Pulmonary artery endothelial cell (primary cell): ENCODE measurements at regions not wholly inside any gene's neighbourhood (a gene's known extent, or its start where the extent isn't known, plus 50 kb on each side); places are given as distances from the start of the nearest gene placed in this dataset.

Experiments
- DNase-seq: peaks from one replicate; pipeline ENCODE4 v3.0.0-alpha.2; 2011; ENCODE audit warnings: low read depth, low spot score

DNA sequence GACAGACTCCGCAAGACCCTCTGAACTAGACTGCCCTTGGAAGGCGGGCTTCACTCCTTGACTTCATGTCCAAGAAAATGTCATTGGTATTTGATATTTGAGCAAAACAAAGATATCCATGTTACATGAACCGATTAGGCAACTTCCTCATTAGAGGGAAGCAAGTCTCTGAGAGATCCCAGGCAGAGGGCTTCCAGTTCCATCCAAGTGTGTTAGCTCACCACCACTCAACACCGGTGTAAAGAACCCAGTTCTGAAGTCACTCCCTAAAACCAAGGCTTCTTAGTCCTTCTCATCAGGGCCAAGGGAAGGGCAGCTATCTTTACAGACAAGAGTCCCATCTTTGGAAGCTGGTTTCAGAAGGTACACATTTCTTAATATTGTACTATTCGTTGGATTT lies 87.2 kb upstream of the CDKN3 start:
- DNase-seq: no peak

DNA sequence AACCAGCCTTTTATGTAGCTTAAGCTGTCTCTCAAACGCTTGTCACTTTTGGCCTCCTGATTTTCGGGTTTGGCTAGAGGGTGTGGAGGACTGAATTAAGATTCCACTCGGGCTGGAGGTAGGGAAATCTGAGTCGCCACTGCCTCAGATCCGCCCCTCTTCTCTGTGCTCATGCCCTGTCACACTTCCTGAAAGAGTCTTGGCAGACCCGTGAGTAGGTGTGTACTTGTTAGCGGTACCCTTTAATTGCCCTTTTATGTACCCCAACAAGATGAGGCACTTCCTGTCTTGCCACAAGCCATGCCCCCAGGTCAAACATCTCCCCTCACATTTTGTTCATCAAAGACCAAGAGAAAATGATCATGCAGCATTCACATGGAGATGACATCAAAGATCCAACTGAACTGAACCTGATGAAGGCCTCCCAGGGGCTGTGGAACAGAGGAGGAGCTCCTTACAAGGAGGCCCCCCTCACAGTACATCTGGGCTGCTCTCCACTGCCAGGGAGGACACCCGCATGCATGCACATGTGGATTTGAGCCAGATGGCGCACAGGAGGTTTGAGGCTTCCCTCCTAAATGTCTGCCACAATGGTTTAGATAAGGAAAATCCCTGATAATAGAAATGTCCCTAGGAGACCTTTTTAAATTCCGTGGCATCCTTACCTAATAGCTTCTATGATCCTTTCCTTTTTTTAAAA lies 86.5 kb upstream of the CDKN3 start:
- DNase-seq: no peak

DNA sequence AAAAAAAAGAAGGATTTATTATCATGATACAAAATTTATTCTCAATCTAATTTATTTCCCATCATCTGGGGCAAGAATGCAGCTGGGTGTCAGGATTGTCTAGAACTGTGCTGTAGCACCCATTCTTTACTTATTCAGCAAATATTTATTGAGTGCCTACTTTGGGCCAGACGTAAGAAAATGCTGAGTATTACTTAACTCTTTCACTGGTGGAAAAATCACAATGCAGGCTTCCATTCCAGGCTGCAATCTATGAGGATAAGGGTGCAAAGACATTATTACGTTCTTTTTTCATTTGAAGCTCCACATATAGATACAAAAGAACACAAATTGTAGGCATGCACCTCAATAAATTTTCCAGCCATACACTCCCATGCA lies 86.0 kb upstream of the CDKN3 start:
- no peak for DNase-seq

DNA sequence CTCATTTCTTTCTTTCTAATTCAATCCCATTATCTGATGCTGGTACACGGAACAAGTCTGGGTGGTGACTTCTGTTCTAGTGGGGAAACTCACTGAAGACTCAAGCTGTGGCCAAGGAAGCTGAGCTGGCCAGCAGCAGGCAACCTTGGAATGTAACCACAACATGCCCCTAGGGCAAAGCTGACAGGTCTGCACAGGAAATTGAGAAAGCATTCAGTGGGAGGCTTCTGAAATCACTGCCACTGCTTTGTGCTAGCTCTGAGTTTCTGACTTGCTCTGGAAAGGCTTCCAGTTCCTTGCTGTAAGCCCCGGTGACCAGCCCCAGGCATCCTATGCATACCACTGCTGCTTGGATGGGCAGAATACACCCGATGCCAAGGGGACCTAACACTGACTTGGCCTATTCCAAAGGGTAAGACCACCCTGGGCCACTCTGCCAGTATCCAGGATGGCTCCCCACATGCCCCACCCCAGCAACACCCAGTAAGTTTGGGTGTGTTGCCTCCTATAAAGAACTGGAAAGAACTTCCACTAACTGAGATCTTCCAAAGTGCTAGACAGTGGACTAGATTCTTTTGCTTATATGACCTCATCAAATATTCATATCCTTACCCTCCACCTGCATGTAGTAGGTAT lies 84.5 kb upstream of the CDKN3 start:
- peak; percentile 85 for DNase-seq

DNA sequence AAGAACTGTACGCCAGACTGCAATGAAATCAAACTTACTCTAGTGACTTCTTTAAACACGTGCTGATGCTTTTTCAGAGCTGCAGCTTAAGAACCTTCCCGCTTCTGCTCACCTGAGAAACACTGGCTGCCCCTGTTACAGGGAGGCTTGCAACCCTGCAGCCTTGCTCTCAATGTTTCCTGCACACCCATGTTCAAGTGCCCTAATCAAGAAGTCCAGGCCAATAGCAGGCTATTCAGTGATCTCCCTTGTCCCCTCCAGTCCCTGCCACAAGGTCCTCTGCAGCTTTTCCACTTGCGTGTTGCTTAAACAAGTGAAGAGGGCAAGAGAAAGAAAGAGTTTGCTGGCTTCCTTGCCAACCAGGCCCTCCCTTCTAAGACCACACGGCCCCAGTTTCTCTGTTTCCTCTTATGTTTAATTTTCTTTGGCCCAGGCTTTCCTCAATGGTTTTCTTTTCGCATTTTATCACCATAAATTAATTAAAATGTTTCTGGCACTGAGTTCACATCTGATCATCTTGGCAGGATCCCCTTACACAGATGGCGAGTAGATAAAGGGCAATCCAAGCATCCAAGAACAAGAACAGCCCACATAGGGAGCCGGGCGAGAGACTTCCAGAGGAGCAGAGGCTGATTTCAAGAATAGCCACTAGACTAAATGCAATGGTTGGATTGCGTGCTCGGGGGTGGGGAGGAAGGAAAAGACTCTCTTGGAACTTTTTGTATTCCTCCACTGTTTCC lies 82.3 kb upstream of the CDKN3 start:
- no peak for DNase-seq

DNA sequence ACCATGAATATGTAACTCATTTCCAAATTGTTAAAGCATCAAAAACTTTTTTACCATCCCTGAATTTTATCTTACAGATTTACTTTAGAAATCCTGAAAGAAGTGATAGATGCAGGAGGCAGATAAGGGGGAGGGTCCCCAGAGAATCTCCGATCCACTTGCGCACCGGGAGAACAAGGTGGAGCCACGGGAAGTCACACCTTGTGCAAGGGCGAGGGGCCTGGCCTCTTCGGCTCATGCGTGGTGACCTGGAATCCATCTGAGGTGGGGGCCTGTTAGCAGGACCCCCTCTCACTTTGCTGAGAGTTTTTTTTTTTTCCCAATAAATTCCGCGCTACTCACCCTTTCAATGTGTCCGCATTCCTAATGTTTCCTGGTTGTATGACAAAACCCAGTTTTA lies 80.2 kb upstream of the CDKN3 start:
- DNase-seq: no peak

DNA sequence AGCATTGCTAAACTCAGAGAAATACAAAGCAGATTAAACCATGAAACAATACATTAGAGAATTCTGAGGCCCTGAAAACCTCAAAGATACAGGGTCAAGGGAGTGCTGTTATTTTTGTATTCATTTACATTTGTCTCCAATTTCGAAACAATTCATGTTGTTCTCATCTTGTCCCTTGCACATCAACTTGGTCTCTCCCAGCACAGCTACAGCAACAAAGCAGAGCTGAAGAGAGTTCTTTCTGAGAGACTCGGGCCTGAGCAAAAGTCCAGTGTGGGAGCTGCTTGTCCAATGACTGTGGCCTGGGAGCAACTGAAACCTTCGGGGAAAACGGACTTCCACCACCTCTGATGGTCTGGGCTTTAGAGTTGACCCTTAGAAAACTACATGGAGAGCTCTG lies 79.4 kb upstream of the CDKN3 start:
- DNase-seq: no peak

DNA sequence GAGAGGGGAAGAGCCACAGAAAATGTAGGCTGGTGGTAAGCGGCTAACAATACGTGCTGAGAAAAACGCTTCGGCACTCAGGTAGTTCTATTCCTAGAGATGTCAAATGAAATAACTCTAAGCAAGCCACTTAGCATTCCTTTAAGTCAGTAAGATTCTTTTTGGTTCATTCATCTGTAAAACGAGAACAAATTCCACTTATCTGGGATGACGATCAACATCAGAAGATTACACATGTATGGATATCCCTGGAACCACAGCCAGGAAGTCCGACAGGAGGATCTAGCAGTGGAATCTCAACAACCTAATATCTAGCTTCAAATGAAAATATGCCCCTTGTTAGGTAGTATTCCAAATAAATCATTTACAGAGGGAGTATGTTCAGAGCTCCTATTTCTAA lies 74.6 kb upstream of the CDKN3 start:
- DNase-seq: no peak

DNA sequence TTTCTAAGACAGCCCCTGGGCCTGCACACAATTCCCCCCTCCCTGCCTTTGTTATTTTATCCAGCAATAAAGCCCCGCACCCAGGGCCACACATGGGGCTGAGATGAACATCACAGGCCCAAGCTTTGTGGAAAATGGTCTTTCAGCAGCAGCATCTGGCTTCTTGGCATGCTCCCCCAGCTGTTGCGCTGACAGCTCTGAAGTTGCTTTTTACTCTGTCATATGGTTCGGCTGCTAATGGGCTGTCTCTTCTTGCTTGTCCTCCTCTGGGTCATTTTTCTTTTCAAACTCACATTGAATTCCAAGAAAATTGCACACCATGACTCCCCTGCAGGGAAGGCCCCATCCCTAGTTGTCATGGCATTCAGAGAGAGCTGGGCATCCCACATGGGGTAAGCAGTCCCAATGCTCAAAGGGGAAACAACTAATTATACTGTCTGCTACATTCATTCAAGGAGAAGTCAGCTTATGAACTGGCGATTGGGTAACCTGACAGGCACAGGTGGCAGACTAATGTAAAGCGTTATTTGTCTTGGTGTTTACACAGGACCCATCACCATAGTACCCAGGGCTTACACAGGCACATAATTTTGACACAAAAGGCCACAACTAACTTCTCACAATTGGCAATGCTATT lies 74.0 kb upstream of the CDKN3 start:
- no peak for DNase-seq

DNA sequence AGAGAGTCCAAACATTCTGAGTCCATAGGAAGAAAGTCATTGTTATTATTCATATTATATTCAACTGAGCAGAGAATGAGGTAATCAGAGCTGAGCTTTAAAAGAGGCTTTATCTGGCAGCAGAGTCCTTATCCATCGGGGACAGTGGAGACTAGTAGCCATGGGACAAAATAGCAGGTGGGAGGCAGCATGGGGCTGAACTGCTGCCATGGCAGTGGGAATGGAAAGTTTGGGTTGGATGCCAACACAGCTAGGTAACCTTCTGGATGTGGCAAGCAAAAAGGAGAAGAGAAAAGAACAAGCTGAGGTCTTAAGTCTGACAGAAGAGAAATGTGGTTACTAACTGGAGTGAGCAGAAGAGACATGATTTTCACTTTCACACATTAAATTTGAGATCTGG lies 71.0 kb upstream of the CDKN3 start:
- no peak for DNase-seq

DNA sequence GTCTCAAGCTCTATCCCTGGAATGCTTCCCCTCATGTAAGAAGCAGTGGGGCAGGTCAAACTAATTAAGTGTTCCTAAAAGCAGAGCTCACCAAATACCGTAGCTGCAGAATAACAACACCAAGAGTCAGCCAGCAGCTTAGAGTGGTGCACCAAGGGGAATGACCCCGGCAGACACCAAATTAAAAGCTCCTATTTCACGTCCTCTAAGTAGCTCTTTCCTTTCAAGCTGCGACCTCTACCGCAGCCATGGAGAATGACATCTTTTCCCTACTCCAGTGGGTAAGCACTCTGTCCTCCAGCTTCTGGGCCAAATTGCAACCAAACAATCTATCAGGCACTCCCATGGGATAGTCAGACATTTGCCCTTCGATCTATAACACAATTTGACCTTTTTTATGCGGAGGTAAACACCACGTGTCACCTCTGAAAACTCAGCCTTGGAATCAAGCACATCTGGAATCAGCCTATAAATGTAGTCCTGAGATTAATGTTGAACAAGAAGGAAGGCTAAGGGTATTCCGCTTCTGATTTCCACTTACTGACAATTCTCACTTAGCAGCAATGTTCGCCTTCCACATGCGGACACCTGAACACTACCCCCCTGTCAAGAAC lies 67.6 kb upstream of the CDKN3 start:
- peak; percentile 30 for DNase-seq

DNA sequence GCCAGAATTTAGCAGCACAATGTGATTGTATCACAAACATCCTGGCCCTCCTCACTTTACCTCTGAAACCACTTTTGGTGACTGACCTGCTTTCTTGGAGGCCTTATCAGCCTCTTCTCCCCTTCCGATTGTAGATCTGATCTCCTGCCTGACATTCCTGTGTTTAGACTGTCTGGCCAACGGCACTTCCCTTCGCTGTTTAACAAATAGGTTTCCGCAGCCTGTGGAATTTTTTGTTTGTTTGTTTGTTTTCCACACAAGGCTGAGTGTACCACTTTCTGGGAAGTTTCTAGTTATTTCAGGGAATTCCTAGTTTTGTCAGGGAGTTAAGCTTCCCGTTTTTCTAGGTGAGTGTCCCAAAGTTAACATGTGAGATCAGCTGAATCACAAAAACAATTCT lies 65.9 kb upstream of the CDKN3 start:
- DNase-seq: peak; percentile 77

DNA sequence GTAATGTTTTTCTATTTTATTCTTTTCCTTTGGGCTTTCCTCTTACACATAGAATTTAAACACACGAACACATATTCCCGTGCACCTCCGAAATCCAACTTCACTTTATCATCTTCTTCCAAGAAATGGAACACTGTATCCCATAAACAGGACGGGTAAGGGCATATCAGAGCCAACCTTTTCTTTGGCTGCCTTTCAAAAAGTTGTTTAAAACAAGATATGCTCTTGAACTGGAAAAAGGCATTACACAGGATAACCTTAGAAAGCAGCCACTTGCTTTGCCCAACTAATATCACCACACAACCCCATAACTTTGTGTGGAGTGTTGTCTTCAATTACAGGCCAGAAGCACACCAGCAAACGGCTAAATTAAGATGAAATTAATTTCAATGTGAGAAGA lies 65.3 kb upstream of the CDKN3 start:
- DNase-seq: peak; percentile 48

DNA sequence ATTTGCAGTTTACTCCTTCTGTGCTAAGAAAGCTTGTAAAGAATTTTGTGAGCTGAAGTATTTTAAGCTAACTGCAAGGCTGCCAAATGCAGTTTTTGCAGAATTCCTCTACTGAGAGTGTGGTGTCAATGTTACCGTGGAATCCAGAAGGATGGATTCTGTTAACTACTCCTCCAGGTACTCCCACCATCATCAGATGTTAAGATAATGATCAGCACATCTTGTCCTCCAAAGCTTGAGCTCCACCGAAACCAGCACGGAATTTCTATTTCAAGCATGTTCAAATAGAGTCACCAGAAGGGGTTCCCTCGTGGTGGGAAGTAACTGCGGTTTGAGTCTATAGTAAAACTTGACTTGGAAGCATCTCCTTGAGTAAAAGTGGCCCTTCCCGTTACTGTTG lies 64.3 kb upstream of the CDKN3 start:
- no peak for DNase-seq

DNA sequence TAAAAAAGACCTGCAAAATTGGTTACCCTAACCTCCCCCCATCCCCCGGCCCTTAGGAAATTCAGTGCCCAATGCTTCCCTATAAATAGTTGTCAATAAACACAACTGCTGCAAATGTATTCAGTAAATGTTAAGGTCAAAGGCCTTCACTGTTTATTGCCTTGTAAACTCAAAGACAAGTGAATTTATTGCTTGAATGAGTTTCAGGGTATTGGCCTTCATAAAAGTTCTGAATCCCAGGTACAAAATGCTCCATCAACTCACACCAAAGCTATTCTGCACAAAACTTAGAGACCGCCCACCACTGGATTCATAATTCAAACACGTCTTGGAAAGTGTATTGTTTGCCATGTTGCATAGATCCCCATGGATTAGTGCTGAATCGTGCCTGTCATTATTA lies 63.3 kb upstream of the CDKN3 start:
- no peak for DNase-seq

DNA sequence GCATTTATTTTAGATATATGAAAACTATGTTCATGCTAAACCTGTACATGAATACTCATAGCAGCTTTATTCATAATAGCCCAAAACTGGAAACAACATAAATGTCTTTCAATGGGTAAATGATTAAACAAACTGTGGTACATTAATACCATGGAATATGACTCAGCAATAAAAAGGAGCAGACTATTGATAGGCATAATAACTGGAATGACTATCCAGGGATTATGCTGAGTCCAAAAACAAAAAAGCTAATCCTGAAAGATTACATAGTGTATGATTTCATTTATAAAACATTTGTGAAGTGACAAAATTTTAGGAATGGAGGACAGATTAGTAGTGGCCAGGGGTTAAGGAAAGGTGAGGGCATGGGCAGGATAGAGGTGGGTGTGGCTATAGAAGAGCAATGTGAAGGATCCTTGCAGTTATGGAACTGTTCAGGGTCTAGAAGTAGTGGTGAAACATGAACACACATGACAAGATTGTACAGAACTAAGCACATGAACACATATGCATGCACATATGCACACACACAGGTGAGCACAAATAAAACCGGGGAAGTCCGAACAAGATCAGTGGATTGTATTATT lies 61.1 kb upstream of the CDKN3 start:
- DNase-seq: no peak

DNA sequence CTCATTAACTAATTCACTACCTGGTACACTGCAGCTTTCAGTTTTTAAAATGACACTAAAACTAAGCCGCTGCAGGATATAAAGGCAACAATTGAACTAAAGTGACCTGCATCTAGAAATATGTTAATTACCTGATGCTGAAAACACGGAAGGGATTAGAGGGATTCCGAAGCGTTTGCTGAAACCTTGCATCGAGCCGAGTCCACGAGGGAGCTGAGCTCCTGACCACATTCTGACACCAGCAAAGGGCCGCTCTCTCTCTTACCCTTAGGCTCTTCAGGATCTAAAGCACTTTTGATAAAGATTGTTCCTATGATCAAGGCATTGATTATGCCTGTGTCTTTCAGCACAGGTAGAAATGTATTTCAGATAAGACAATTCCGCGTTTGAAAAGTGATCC lies 59.5 kb upstream of the CDKN3 start:
- no peak for DNase-seq

DNA sequence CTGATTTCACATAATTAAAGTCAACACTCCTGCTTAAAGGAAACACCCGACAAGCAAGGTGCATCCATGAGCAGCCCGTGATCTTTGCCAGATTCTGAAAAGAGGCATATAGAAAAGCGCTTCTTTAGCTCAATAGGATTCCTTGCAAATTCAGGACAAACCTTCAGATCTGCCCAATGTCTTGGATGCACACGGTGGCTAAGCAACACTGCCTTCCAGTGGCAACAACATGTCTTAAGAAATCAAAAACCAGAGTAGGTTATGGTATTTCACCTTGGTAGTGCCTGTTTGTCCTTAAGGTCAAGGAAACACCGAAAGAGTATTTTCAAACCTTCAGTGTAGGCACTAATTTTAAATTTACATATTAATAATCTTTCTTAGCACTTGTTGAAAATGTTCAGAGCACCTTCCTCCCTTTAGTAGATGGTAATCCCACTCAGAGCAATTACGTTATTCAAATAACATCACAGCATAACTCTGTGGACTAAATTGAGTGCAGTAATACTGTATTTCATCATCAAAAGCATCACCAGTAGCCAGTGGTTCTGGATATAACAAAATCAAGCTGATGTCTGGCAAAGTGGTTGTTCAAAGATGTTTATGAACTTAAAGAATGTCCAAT lies 58.0 kb upstream of the CDKN3 start:
- DNase-seq: peak; percentile 60

DNA sequence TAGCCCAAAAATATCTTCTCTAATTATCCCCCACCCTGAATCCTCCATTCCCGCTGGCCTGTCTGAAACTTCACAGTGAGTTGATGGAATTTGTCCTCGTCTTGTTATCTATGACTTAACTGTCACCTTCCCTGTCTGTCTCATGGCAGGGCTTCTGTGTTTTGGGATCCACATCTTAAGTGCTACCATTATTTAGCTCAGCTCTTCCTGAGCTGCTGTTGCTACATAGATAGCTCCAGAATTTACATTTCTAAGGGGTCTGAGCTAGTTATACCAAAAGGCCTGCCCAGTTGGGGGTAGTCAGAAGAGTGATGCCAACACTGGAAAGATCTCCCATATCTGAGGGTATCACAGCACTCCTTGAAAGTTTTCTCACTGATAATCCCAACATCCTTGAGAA lies 57.0 kb upstream of the CDKN3 start:
- no peak for DNase-seq

DNA sequence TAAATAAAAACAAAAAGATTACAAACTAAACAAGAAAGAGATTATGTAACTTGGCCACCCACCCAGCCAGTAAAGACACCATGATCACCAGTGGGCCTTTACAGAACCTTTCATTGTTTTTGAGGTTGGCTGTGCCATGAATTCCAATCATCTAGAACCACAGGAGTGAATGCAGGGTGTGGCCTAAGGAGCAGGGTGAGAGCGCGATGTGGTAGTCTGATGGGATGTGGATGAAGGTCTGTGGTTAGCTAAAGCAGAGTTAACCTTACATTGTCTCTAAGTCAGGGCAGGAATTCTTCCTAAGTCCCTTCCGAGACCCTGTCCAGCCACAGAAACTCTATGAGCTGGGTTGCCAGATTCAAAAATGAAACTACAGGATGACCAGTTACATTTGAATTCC lies 54.0 kb upstream of the CDKN3 start:
- no peak for DNase-seq
